GM19438 (cell line): ENCODE measurements at regions not wholly inside any gene's neighbourhood (a gene's known extent, or its start where the extent isn't known, plus 50 kb on each side); places are given as distances from the start of the nearest gene placed in this dataset.
"Not testable (repeated sequence)": the region's sequence is repeated elsewhere in the genome, so short reads cannot be mapped to it uniquely, and the experiment has no call there.

Experiments
- ATAC-seq: cut with Tn5 transposase; IDR thresholded peaks from one replicate; pipeline ENCODE4 v1.9.1; 2021; ENCODE audit warnings: low read depth; ENCODE audit not compliant: unreplicated experiment

GRCh38 chr3:21042184-21042583, 708.8 kb downstream of the ZNF385D start:
- no peak for ATAC-seq

DNA sequence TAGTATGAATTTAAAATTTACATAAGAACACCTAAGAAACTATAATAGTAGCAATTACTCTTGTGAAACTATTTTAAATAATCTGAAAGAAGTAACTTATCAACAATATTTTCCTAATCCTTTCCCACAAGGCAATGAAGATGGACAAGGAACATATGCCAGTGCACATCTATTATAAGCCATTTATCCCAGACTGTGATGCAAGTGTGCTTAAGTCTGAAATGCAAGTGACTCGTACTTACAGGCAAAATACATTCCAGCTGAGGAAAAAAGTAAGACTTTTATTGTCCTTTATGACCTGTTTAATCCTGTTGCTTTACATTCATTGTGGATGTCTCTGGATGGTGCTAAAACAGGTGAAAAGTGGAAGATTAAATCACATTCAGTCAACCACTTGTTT, 709.4 kb downstream of the ZNF385D start:
- ATAC-seq = no peak

- no peak for ATAC-seq
Observed at GRCh38 chr3:21036888-21037287, 714.1 kb downstream of the ZNF385D start.

GRCh38 chr3:21028412-21028811, 722.6 kb downstream of the ZNF385D start:
- no peak for ATAC-seq

DNA sequence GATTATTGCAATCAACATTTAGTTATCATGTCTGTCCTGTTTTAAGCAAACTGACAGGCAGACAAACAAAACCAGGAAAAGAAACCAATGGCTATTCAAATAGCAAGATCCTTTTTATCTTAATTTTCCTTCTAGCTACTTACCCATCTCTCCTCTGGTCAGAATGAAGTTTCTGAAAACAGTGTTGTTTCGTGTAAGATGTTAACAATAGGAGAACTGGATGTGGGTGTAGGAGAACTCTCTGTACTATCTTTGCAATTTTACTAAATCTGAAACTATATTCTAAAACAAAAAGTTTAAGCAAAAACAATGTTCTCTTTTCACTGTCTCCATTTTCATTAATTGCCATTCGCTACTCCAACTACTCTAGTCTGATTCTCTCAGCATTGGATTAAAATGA, 726.4 kb downstream of the ZNF385D start:
- ATAC-seq = no peak

- no peak for ATAC-seq
Observed at GRCh38 chr3:21020681-21021080, 730.3 kb downstream of the ZNF385D start.

DNA sequence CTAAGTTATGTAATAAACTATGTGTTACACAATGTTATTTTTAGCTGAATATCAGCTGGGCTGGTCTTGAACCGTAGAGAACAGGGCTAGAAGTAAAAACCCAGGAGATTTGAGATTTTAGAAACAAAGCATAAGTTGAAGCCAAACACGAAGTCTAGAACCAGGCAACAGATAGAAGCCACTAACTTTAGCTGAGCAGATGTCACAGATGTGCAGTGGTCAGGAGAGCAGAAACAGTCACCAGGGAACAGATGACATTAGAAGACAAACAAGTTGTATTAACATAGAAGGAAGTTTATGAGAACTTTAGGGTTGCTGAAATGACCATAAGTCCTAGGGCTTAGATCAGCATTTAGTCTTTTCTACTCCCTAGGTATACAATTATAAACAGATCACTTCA, 731.0 kb downstream of the ZNF385D start:
- no peak for ATAC-seq

DNA sequence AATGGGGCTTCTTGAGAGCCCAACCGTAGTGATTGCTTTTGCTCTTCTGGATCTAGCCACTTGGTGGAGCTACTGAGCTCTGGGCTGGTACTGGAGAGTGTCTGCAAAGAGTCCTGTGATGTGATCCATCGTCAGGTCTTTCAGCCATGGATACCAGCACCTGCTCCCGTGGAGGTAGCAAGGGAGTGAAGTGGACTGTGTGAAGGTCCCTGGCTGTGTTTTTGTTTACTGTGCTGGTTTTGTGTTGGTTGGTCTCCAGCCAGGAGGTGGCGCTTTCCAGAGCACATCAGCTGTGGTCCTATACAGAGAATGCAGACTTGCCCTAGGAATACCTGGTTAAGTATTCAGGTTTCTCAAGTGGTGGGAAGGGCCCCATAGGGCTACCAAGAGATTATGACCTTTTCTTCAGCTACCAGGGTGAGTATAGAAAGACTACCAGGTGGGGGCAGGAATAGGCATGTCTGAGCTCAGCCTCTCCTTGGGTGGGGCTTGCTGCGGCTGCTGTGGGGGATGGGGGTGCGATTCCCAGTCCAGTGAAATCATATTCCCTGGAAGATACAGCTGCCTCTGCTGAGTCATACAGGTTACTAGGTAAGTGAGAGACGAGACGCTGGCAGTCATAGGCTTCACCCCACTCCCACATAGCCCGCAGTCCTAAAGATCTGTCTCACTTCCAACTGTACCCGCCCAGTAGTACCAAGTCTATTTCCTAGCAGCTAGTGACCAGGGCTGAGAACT, 733.7 kb downstream of the ZNF385D start:
- no peak for ATAC-seq

DNA sequence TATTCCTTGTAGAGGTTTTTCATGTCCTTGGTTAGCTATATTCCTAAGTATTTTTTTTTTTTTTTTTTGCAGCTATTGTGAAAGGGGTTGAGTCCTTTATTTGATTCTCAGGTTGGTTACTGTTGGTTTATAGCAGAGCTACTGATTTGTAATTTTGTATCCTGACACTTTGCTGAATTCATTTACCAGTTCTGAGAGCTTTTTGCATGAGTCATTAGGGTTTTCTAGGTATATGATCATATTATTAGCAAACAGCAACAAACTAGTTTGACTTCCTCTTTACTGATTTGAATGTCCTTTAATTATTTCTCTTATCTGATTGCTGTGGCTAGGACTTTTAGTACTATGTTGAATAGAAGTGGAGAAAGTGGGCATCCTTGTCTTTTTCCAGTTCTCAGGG, 737.4 kb downstream of the ZNF385D start:
- ATAC-seq = no peak

DNA sequence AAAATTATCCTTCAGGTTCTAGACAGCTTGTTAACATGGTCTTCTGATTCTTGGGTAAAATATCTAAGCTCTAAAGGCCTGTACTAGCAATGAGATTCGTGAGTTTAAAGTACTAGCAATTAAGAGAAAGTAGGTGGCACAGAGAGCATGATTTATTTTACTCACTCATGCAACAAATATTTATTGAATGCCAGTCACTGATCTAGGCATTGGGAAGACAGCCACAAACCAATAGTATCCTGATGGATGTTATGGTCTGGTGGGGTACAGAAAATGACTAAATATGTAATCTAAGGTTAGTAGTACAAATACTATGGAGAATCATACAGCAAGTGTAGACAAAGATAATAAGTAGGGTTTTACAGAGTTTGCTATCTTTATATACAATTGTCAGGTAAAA, 751.3 kb downstream of the ZNF385D start:
- no peak for ATAC-seq

DNA sequence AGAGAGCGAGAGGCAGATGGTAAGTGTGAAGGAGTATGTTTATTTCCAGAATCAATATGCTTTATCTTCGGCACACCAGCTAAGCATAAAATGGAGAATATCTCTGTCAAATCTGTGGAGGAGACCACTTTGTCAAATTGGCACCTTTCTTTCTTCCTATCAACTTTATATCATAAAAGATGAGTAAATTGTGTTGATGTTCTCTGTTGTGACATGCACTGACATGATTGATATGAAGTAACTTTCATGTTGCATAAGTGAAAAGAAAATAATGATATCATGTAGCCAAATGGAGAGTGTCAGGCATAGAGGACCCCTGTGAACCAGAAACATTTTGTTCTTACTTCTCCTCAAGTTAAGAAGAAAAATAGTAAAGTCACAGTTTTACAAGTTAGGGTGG, 753.8 kb downstream of the ZNF385D start:
- ATAC-seq = no peak

- no peak for ATAC-seq
Observed at GRCh38 chr3:20990896-20991295, 760.1 kb downstream of the ZNF385D start.

DNA sequence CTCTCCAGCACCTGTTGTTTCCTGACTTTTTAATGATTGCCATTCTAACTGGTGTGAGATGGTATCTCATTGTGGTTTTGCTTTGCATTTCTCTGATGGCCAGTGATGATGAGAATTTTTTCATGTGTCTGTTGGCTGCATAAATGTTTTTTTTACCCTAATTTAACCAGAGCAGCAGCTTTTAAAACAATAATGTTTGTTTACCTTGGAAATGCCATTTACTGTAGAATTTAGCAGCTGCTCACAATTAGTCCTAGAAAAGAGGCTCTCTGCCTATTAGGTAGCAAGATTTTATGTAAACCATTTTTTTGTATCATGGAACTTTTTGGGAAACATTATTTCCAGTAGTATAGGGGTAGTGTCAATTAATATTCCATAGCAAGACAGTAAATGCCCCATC, 761.4 kb downstream of the ZNF385D start:
- not testable (repeated sequence) for ATAC-seq

DNA sequence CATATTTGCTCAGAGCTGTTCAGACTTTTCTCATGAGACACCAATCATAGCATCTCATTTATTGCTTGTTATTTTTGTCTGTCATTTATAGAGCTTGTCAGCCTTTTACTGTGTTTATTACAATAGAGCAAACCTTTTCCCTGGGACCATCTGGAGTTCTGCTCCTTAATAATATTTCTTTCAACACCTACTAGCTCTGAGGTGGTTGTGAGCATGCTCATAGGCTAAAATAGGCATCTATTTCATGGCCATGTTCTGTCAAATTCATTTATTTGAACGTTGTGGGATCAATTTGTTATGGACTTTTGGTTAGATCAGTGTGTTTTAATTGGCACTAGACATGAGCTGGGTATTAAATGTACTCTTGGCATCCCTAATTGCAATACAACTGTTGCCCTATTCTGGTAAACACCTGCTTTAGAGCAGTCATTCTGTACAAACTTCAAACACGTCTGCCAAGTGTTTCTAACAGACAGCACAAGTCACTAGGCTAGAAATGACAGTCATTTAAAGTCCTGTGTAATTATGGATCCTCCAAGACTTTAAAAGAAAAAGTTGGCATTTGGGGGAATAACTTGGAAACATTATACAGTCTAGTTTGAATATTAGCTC, 766.3 kb downstream of the ZNF385D start:
- ATAC-seq = no peak

DNA sequence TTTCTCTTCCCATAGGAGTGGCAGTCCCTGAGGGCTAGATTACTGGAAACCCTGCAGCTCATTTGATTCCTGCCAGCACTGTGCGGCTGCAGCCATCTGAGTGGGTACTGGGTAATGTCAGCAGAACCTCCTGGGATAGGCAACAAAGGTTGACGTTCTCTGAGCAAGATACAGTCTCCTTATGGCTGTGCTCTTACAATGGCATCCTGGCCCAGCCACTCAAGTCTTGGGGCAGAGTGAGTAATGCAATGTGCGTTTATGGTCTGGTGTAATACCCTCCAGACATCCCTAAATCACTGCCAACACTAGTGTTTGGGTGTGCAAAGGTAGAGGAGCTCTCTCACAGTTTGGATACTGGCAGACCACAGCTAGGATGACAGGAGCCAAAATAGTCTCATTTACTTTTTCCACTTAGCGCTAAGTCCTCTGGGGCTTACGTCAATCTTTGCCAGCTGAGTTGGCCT, 775.8 kb downstream of the ZNF385D start:
- ATAC-seq = no peak

GRCh38 chr3:20974396-20974795, 776.6 kb downstream of the ZNF385D start:
- ATAC-seq = no peak

- ATAC-seq = not testable (repeated sequence)
Observed at GRCh38 chr3:20970807-20971206, 780.2 kb downstream of the ZNF385D start.

- not testable (repeated sequence) for ATAC-seq
Observed at GRCh38 chr3:20967485-20967884, 781.5 kb upstream of the SGO1 start.

- ATAC-seq = no peak
Observed at GRCh38 chr3:20958161-20958560, 772.2 kb upstream of the SGO1 start.

- no peak for ATAC-seq
Observed at GRCh38 chr3:20945892-20946291, 759.9 kb upstream of the SGO1 start.

- no peak for ATAC-seq
Observed at GRCh38 chr3:20935791-20936190, 749.8 kb upstream of the SGO1 start.

DNA sequence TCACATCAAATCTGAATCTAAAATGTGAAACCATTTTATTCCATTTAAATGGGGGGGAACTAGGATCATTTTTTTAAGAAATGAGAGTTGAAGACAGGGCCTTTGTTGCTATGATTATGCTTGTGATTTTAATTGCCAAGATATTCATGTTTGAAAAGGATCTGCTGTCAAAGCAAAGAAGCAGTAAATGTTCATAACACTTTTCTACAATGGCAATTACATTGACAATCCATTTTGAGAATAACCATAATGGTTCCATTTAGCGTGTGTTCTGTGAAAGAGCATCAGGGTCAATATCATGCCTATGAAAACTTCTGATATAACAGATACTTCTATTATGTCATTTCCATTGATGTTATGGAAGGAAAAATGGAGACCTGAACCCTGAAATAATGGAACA, 745.8 kb upstream of the SGO1 start:
- no peak for ATAC-seq
